ENCODE measurements at regions not wholly inside any gene's neighbourhood (a gene's known extent, or its start where the extent isn't known, plus 50 kb on each side); places are given as distances from the start of the nearest gene placed in this dataset.

DNA sequence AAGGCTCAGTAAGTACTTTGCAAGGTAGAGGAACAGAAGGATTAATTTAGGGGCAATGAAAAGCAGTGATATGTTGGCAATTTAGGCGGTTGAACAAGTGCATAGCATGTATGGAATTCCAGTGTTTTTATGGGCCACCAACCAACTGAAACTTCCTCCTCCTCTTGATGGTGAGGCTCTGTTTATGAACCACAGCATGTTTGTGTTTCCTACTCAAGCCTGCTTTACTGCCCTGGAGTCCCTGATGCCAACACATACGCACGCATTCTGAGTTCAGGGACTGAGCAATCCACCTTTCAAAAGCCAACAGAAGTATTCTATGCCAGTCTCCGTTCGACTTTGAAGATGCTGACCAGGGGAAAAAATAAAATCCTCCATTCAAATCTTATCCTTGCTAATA, 417.5 kb downstream of the EFNA5 start (continued):
- TF ChIP-seq NR2F2 (IDR thresholded peaks at IDR 0.05) (no peak), CTCF (IDR thresholded peaks at IDR 0.05; ENCODE audit: low read depth, low read length, missing input control) (no peak), GABPA (IDR thresholded peaks at IDR 0.05 in 1 of 2, conservative IDR thresholded peaks at IDR 0.05 in 1 of 2) (no peak), RAD21 (IDR thresholded peaks at IDR 0.05) (no peak)

- TF ChIP-seq HNF4G (IDR thresholded peaks at IDR 0.05) (no peak), GABPA (IDR thresholded peaks at IDR 0.05 in 1 of 2, conservative IDR thresholded peaks at IDR 0.05 in 1 of 2) (no peak), ZBTB33 (IDR thresholded peaks at IDR 0.05) (no peak), MAX (IDR thresholded peaks at IDR 0.05) (no peak), NR2F2 (IDR thresholded peaks at IDR 0.05) (no peak), JUND (IDR thresholded peaks at IDR 0.05) (no peak), HNF4A (conservative IDR thresholded peaks at IDR 0.05) (no peak), RXRA (IDR thresholded peaks at IDR 0.05) (no peak), TAF1 (conservative IDR thresholded peaks at IDR 0.05) (no peak), FOXA2 (IDR thresholded peaks at IDR 0.05) (no peak), EGR1 (IDR thresholded peaks at IDR 0.05; ENCODE audit: low read depth in 2 of 2) (no peak), RAD21 (IDR thresholded peaks at IDR 0.05) (no peak), REST (IDR thresholded peaks at IDR 0.05) (no peak), FOXA1 (IDR thresholded peaks at IDR 0.05) (no peak), CTCF (IDR thresholded peaks at IDR 0.05; ENCODE audit: low read depth, low read length, missing input control) (no peak)
- TF ChIP-seq, protein P1, sequence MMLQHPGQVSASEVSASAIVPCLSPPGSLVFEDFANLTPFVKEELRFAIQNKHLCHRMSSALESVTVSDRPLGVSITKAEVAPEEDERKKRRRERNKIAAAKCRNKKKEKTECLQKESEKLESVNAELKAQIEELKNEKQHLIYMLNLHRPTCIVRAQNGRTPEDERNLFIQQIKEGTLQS (IDR thresholded peaks at IDR 0.05), result no peak
- H3K9ac ChIP-seq (ENCODE audit: low read depth in 1 of 2, low read length in 2 of 2), result no peak overlapping the region
- WGBS, result 82% methylated on average over 2 of the region's 2 CpGs
- H3K27ac ChIP-seq (ENCODE audit: low read depth in 1 of 2, low read length in 2 of 2), result no peak overlapping the region
- H3K9me3 ChIP-seq (ENCODE audit: control insufficient read depth in 4 of 4, low read length in 3 of 4), result no peaks in the 10 kb centered on the region
- no peaks in the 10 kb centered on the region for H3K27me3 ChIP-seq (ENCODE audit: control insufficient read depth in 4 of 4, insufficient read depth in 4 of 4, low read length in 3 of 4)
- no peaks in the 10 kb centered on the region for H3K4me1 ChIP-seq (ENCODE audit: control insufficient read depth in 4 of 4, insufficient read depth in 4 of 4, low read length in 3 of 4)
- no peak overlapping the region for H3K4me3 ChIP-seq (ENCODE audit: low read depth in 1 of 3, low read length in 3 of 3)
- no peaks in the 10 kb centered on the region for H3K36me3 ChIP-seq (ENCODE audit: control insufficient read depth in 4 of 4, insufficient read depth in 3 of 4, low read depth in 1 of 4, low read length in 3 of 4)
- DNase-seq (ENCODE audit: low spot score), result no peak
Measured at GRCh38 chr5:107251151-107251550, 419.6 kb downstream of the EFNA5 start.

All from liver (tissue), 8 donors.